ENCODE measurements at regions not wholly inside any gene's neighbourhood (a gene's known extent, or its start where the extent isn't known, plus 50 kb on each side); places are given as distances from the start of the nearest gene placed in this dataset.
A peak's percentile ranks its signal among the peaks of the same experiment; 100 is the strongest.

GRCh38 chr6:43977404-43978111, 149.7 kb downstream of the MRPL14 start (continued):
- TF ChIP-seq GABPA (IDR thresholded peaks at IDR 0.05; ENCODE audit: low read depth, low read length) (no peak), GABPA (CRISPR knock-in tag; IDR thresholded peaks at IDR 0.05; ENCODE audit: low read depth) (no peak), ZEB1 (IDR thresholded peaks at IDR 0.05; ENCODE audit: insufficient replicate concordance, low read depth) (no peak), MED1 (CRISPR knock-in tag; IDR thresholded peaks at IDR 0.05) (0 out of 2 replicates have a peak, but pooled peaks have one; percentile 11)

DNA sequence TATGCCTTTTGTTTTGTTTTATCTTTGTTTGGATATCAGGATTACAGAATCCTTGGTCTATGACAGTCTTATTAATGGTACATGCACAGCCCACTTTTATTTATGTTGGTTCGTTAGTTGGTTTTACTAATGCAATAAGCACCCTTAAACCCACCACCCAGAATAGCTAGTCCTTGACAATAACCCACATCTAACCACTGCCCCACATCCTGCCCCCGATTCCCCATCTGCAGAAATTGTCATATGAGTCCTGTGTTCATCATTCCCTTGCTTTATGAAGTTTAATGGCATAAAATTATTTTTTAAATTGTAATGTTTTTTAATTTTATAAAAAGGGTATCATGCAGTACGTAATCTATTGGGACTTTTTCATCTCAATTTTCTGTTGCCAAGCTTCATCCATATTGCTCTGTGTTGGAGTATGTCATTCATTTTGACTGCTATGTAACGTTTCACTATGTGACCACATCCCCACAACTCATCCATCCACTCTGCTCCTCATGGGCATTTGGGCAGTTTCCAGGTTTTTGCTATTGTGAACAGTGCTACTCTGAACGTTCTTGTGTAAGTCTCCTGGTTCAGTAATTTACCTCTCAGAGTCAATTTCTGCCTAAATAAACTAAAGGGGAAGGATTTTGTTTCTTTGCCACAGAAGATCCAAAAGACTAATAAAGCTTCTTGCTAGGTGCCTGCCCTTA, 150.4 kb downstream of the MRPL14 start:
- CTCF ChIA-PET (ENCODE audit: low intra/inter-chr PET ratio, low total read pairs), result no interaction called here
- TF ChIP-seq SIX1 (CRISPR knock-in tag; IDR thresholded peaks at IDR 0.05; ENCODE audit: borderline replicate concordance) (no peak), ZFP82 (CRISPR knock-in tag; IDR thresholded peaks at IDR 0.05; ENCODE audit: borderline replicate concordance) (no peak), GATAD1 (CRISPR knock-in tag; IDR thresholded peaks at IDR 0.05) (no peak), ZNF737 (CRISPR knock-in tag; IDR thresholded peaks at IDR 0.05; ENCODE audit: borderline replicate concordance) (no peak), ZNF776 (CRISPR knock-in tag; IDR thresholded peaks at IDR 0.05) (no peak), SP1 (IDR thresholded peaks at IDR 0.05) (no peak), SP1 (CRISPR knock-in tag; IDR thresholded peaks at IDR 0.05) (no peak), SUZ12 (IDR thresholded peaks at IDR 0.05; ENCODE audit: low read depth, low read length) (no peak), HNRNPL (IDR thresholded peaks at IDR 0.05; ENCODE audit: low read depth, low read length) (no peak), ZNF780A (CRISPR knock-in tag; IDR thresholded peaks at IDR 0.05) (no peak), NFIB (CRISPR knock-in tag; IDR thresholded peaks at IDR 0.05; ENCODE audit: borderline replicate concordance) (no peak), MATR3 (CRISPR knock-in tag; IDR thresholded peaks at IDR 0.05) (no peak), KDM6A (CRISPR knock-in tag; IDR thresholded peaks at IDR 0.05; ENCODE audit: low read depth) (no peak), ZNF225 (CRISPR knock-in tag; IDR thresholded peaks at IDR 0.05) (no peak), TFDP1 (CRISPR knock-in tag; IDR thresholded peaks at IDR 0.05; ENCODE audit: borderline replicate concordance) (no peak)
- TF ChIP-seq, protein P1, sequence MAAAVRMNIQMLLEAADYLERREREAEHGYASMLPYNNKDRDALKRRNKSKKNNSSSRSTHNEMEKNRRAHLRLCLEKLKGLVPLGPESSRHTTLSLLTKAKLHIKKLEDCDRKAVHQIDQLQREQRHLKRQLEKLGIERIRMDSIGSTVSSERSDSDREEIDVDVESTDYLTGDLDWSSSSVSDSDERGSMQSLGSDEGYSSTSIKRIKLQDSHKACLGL (CRISPR knock-in tag; IDR thresholded peaks at IDR 0.05), result no peak
- TF ChIP-seq, protein P2, sequence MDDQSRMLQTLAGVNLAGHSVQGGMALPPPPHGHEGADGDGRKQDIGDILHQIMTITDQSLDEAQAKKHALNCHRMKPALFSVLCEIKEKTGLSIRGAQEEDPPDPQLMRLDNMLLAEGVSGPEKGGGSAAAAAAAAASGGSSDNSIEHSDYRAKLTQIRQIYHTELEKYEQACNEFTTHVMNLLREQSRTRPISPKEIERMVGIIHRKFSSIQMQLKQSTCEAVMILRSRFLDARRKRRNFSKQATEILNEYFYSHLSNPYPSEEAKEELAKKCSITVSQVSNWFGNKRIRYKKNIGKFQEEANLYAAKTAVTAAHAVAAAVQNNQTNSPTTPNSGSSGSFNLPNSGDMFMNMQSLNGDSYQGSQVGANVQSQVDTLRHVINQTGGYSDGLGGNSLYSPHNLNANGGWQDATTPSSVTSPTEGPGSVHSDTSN (CRISPR knock-in tag; IDR thresholded peaks at IDR 0.05; ENCODE audit: borderline replicate concordance), result no peak
- TF ChIP-seq, protein P3, sequence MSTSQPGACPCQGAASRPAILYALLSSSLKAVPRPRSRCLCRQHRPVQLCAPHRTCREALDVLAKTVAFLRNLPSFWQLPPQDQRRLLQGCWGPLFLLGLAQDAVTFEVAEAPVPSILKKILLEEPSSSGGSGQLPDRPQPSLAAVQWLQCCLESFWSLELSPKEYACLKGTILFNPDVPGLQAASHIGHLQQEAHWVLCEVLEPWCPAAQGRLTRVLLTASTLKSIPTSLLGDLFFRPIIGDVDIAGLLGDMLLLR (CRISPR knock-in tag; IDR thresholded peaks at IDR 0.05), result no peak

More for the DNA sequence above, 150.4 kb downstream of the MRPL14 start:
- intact Hi-C loops (cut with micrococcal nuclease; ENCODE audit: unreplicated experiment) (no loop called here), in situ Hi-C loops (cut with HindIII; ENCODE audit: extremely low pct_ligation_motif_present, low pct_unique_long_range_greater_than_20kb) (no loop called here)
- no peaks in the 10 kb centered on the region for H3K79me2 ChIP-seq (ENCODE audit: insufficient read depth, low read length)
- POLR2A ChIA-PET, result no interaction called here
- DNase-seq (ENCODE audit: low spot score) (no peak), FAIRE-seq (no peak), ATAC-seq (no peak)
- H3K9ac ChIP-seq (ENCODE audit: insufficient read depth, low read depth, low read length), result no peak overlapping the region
- H4K20me1 ChIP-seq (ENCODE audit: insufficient read depth, low read length), result no peaks in the 10 kb centered on the region
- peaks cover 6% of the 10 kb centered on the region; the same call in 1 of the 2 replicates for H3K9me3 ChIP-seq (ENCODE audit: low read length)
- no TSS peak for BruUV-seq (replicated peaks)
- WGBS (ENCODE audit: low lambda C conversion rate), result 22% methylated on average over 5 of the region's 5 CpGs
- no peaks in the 10 kb centered on the region for H3K36me3 ChIP-seq (replicated peaks in 1 of 2; ENCODE audit: control insufficient read depth in 1 of 2, insufficient read depth in 2 of 2, low read length in 2 of 2)
- H3K27ac ChIP-seq (ENCODE audit: extremely low read length, insufficient read depth, low read length), result no peak overlapping the region
- H3K4me1 ChIP-seq (ENCODE audit: insufficient read depth, low read length), result peaks cover 43% of the 10 kb centered on the region
- H2AFZ ChIP-seq (ENCODE audit: low read length), result no peak overlapping the region
- peaks cover 14 to 72% of the 10 kb centered on the region in 2 experiments; a peak in 4 of 5 replicates for H3K27me3 ChIP-seq (ENCODE audit: control insufficient read depth in 1 of 2, insufficient read depth in 2 of 2, low read length in 2 of 2)
- H3K4me2 ChIP-seq (ENCODE audit: low read depth, low read length), result no peak overlapping the region
- no peak overlapping the region for H3K4me3 ChIP-seq (replicated peaks in 1 of 3; ENCODE audit: insufficient read depth in 1 of 3, low read depth in 2 of 3, low read length in 3 of 3)
